Muscle layer of duodenum (tissue), 2 donors: ENCODE measurements at regions not wholly inside any gene's neighbourhood (a gene's known extent, or its start where the extent isn't known, plus 50 kb on each side); places are given as distances from the start of the nearest gene placed in this dataset.

Experiments
- H3K27ac ChIP-seq: one replicate; pipeline ENCODE4 v1.7.0; 2013; ENCODE audit warnings: mild to moderate bottlenecking, low read length
- H3K27me3 ChIP-seq: one replicate; pipeline ENCODE4 v1.7.0; 2013; ENCODE audit warnings: low read depth, mild to moderate bottlenecking, control low read depth, low read length
- H3K36me3 ChIP-seq, 2 donors: one replicate each; pipeline ENCODE4 v1.7.0; 2013; ENCODE audit warnings: low read length in 2 of 2, control low read depth in 1 of 2, mild to moderate bottlenecking in 1 of 2; ENCODE audit not compliant: insufficient read depth in 2 of 2, control insufficient read depth in 1 of 2
- H3K4me1 ChIP-seq, 2 donors: one replicate each; pipeline ENCODE4 v1.7.0; 2013; ENCODE audit warnings: low read length in 2 of 2, mild to moderate bottlenecking in 2 of 2, control low read depth in 1 of 2, moderate library complexity in 1 of 2; ENCODE audit not compliant: insufficient read depth in 2 of 2, control insufficient read depth in 1 of 2
- H3K4me3 ChIP-seq, 2 donors: one replicate each; pipeline ENCODE4 v1.7.0; 2013; ENCODE audit warnings: low read length in 2 of 2, low read depth in 1 of 2, mild to moderate bottlenecking in 1 of 2
- H3K9me3 ChIP-seq, 2 donors: one replicate each; pipeline ENCODE4 v1.7.0; 2013; ENCODE audit warnings: low read length in 2 of 2, control low read depth in 1 of 2, mild to moderate bottlenecking in 1 of 2; ENCODE audit not compliant: control insufficient read depth in 1 of 2
- donor health status: healthy.

DNA sequence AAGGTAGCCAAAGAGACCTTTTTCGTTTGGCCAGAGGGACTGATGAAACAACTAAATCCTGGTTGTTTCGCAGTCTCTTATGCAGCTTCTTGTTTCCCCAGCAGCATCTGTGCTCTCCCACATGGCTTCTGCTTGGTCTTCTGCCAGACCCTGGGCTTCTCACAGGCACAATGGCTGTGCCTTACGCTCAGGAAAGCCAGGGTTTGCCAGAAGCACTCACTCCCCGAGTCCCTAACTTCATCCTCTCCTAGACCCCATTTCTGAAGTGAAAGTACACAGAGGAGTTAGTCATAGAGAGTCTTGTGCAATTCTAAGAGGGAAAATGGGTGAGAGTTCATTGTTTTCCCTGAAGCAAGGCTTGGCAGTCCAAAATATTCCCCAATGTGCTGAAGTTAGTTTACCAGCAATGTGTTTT lies 121.7 kb downstream of the EVX1 start:
- Histone ChIP-seq H3K27me3 (no peaks in the 10 kb centered on the region), H3K36me3 (no peaks in the 10 kb centered on the region), H3K27ac (peak overlapping the region; percentile 59), H3K4me3 (no peak overlapping the region), H3K4me1 (peaks cover 0 to 3% of the 10 kb centered on the region in 2 donors), H3K9me3 (no peaks in the 10 kb centered on the region)

DNA sequence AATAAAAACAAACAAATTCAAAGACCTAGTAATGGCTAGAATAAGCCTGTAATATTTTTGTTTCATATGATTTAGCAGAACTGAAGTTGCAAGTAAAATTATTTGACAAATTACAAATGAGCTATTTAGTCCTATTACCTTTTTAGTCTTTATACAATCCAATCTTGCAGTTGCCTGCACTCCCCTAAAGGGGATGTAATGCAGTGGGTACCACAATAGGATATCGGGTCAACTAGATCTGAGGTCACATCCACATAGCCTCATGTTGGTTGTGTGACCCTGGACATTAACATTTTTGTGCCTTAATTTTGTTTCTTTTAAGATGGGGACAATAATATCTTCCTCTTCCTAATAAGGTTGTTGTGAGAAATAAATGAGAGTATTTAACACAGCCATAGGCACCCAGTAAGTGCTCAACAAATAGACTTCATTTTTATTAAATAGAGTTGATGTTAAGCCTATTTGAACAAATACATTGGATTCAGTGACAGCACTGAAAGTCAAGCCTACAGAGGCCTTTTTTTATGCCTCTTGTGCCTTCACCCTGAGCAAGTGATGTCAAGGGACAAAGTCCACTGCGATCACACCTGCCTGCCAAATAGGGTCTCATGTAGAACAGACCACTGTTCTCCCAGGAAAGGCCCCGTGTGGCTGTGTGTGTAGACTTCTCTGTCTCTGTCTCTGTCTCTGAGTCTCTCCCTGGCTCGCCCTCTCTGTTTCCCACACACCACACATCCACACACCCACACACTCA lies 124.8 kb downstream of the EVX1 start:
- Histone ChIP-seq H3K9me3 (no peaks in the 10 kb centered on the region), H3K27me3 (no peaks in the 10 kb centered on the region), H3K27ac (no peak overlapping the region), H3K36me3 (no peaks in the 10 kb centered on the region), H3K4me3 (no peak overlapping the region), H3K4me1 (peaks cover 0 to 3% of the 10 kb centered on the region in 2 donors)

DNA sequence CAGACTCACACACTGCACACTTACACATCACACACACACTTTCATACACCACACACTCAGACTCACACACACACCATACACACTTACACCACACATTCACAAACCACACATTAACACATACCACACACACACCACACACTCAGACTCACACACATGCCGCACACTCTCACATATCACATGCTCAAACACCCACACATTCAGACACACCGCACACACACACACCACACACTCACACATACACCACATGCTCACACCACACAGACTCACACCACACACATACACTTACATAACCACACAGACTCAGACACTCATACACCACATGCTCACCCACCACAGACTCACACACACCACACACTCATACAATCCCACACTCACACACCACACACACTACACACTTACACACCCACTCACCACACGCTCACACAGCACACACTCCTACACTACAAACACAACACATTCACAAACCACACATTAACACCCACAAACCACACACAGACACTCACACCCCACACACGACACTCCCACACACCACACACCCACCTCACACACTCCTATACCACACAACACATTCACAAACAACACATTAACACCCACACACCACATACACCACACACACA lies 125.4 kb downstream of the EVX1 start:
- Histone ChIP-seq H3K27me3 (no peaks in the 10 kb centered on the region), H3K4me3 (no peak overlapping the region), H3K36me3 (no peaks in the 10 kb centered on the region), H3K4me1 (peaks cover 0 to 3% of the 10 kb centered on the region in 2 donors), H3K27ac (no peak overlapping the region), H3K9me3 (no peaks in the 10 kb centered on the region)

DNA sequence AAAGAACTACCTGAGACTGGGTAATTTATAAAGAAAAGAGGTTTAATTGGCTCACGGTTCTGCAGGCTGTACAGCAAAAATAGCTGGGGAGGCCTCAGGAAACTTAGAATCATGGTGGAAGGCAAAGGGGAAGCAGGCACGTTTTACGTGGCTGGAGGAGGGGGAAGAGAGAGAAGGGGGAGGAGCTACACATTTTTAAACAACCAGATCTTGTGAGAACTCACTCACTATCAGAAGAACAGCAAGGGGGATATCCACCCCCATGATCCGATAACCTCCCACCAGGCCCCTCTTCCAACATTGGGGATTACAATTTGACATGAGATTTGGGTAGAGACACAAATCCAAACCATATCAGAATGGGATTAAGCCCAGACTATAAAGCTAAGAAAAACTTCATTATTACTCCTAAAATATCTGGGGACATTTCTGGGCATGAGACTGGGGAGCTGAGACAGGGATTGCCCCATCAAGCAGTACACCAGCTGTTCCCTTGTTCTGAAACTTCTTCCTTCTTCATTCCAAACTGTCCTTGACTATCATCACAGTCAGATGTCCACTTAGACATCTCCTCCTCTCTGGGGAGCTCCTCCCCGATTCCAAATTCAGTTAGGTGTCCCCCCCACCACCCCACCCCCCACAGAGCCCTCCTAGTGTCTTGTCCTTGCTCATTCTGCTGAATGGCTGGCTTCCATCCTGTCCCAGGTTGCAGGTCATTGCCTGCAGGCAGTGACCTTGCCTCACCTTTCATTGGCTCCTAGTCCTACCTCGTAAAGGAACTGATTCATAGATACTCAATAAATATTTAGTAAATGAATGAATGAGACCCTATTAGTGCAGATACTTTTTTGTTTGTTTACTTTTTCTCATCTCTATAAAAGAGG lies 132.6 kb downstream of the EVX1 start:
- H3K27me3 ChIP-seq = no peaks in the 10 kb centered on the region
- no peak overlapping the region for H3K27ac ChIP-seq
- no peaks in the 10 kb centered on the region for H3K9me3 ChIP-seq
- no peak overlapping the region for H3K4me3 ChIP-seq
- H3K36me3 ChIP-seq = no peaks in the 10 kb centered on the region
- peaks cover 0 to 8% of the 10 kb centered on the region in 2 donors for H3K4me1 ChIP-seq

DNA sequence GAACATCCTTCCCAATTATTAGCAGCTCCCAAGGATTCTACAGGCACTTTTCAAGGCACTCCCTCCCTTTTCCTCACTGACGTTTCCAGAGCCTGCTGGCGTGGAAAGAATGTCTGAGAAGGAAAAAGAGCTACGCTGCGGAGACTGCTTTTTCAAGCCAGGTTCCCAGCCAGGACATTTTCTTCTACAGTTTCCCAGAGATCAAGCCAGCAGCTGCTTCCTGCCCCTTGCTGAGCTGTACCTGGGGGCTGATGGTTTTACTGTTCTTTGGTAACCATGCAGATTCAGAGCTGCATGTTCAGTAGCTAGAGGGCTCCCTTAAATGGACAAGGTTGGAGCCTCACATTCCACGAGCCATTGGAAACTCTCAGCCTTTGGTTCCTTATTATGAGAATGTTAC lies 133.4 kb downstream of the EVX1 start:
- H3K4me3 ChIP-seq = no peak overlapping the region
- no peaks in the 10 kb centered on the region for H3K36me3 ChIP-seq
- no peaks in the 10 kb centered on the region for H3K27me3 ChIP-seq
- H3K4me1 ChIP-seq = peaks cover 0 to 8% of the 10 kb centered on the region in 2 donors
- H3K9me3 ChIP-seq = no peaks in the 10 kb centered on the region
- no peak overlapping the region for H3K27ac ChIP-seq

DNA sequence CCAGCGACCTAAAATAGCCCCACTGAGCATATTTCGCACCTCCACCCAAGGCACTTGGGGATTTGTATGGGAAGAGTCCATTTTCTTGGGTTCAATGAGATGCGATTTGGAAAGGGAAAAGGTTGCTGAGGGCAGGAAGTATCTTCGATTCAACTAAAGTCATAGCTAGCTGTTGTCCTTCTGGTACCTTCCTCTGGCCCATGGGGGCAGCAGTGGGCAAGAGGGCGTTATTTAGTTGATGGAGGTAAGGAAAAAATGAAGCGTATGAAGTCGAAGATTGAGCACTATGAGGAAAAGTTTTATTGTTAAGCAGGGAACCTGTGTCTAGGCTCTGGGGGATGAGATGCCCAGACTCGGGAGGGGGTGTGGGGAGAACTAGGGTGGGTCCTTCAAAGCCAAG lies 135.4 kb downstream of the EVX1 start:
- Histone ChIP-seq H3K36me3 (no peaks in the 10 kb centered on the region), H3K27me3 (no peaks in the 10 kb centered on the region), H3K27ac (no peak overlapping the region), H3K4me3 (no peak overlapping the region), H3K9me3 (no peaks in the 10 kb centered on the region), H3K4me1 (peaks cover 0 to 8% of the 10 kb centered on the region in 2 donors)

DNA sequence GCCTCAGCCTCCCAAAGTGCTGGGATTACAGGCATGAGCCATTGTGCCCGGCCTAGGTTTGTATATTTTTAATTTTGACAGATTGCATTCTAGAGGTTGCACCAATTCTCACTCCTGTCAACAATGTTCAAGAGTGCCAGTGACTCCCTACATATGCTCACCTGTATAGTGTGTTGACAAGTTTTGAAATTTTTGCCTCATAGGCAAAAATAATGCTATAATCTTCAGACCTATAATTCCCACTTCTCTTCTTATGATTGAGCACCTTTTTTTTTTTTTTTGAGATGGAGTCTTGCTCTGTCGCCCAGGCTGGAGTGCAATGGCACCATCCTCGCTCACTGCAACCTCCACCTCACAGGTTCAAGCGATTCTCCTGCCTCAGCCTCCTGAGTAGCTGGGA lies 139.7 kb downstream of the EVX1 start:
- Histone ChIP-seq H3K4me3 (no peak overlapping the region), H3K27me3 (no peaks in the 10 kb centered on the region), H3K27ac (no peak overlapping the region), H3K9me3 (no peaks in the 10 kb centered on the region), H3K4me1 (no peaks in the 10 kb centered on the region), H3K36me3 (no peaks in the 10 kb centered on the region)

DNA sequence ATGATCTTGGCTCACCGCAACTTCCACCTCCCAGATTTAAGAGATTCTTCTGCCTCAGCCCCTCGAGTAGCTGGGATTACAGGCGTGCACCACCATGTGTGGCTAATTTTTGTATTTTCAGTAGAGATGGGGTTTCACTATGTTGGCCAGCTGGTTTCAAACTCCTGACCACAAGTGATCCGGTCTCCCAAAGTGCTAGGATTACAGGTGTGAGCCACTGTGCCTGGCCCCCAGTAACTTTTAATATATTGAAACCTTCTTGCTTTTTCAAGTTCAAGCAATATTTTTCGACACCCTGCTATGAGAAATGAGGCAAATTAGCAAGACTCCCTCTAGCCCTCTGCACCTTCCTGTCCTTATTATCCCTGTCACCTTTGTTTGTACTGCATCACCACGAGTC lies 144.0 kb downstream of the EVX1 start:
- no peaks in the 10 kb centered on the region for H3K9me3 ChIP-seq
- H3K4me3 ChIP-seq = no peak overlapping the region
- H3K27ac ChIP-seq = no peak overlapping the region
- H3K36me3 ChIP-seq = no peaks in the 10 kb centered on the region
- no peaks in the 10 kb centered on the region for H3K27me3 ChIP-seq
- no peaks in the 10 kb centered on the region for H3K4me1 ChIP-seq

DNA sequence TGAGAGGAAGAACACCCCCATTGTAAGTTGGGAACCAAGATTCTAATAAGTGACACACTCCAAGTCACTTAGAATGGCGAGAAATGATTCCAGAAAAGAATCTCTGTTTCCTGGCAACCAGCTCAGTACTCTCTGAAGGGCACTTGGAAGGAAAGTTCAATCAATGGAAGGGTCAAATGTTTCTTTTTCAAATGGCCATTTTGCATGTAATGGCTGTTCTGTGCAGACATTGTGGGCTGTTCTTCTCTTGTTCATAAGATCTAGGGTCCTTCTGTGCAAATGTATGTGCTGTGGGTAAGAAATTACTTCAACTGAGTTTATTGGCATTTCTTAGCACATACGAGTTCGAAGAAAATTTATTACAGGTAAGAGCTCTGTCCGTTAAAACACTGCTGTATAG lies 145.3 kb downstream of the EVX1 start:
- no peak overlapping the region for H3K27ac ChIP-seq
- no peaks in the 10 kb centered on the region for H3K9me3 ChIP-seq
- H3K27me3 ChIP-seq = no peaks in the 10 kb centered on the region
- H3K4me1 ChIP-seq = no peaks in the 10 kb centered on the region
- H3K36me3 ChIP-seq = no peaks in the 10 kb centered on the region
- no peak overlapping the region for H3K4me3 ChIP-seq

DNA sequence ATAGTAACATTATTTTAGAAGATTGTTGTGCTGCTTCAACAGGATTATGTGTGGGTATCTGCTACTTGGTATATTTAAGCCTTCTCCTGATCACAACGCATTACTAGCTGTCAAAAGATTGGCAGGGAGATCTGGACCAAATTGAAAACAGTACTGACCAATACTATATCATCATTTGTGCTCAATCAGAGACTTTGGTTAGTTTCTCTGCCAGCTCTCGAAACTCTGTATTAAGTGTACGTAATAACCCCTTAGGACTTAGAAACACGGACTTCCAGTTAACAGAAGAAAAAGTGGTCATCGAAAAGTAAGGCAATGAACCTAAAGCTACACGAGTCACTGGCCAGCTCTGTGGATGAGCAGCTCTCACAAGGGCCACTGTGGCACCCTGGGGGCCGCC lies 146.0 kb downstream of the EVX1 start:
- Histone ChIP-seq H3K27me3 (no peaks in the 10 kb centered on the region), H3K4me1 (no peaks in the 10 kb centered on the region), H3K4me3 (no peak overlapping the region), H3K27ac (no peak overlapping the region), H3K36me3 (no peaks in the 10 kb centered on the region), H3K9me3 (peaks cover 0 to under 1% of the 10 kb centered on the region in 2 donors)

DNA sequence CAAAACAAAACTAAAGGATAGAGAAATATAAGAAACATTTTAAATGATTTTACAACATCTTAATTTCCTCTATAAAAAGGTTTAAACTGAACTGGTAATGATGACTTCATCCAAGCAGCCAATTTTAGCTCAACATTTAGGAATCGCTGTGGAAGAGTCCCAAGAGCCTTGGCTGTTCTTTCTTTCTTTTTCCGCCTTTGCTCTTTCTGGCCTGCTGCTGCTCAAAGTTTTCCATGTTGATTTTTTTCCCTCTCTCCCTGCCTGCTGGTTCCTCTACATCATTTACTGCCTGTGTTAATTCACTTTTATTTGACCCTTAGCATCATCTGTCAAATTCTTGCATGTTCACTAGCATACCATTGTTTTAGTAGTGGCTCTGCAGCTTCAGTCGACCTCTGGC lies 146.9 kb downstream of the EVX1 start:
- Histone ChIP-seq H3K27ac (peak overlapping the region; percentile 23), H3K4me1 (no peaks in the 10 kb centered on the region), H3K27me3 (no peaks in the 10 kb centered on the region), H3K9me3 (peaks cover 4 to 6% of the 10 kb centered on the region in 2 donors), H3K36me3 (no peaks in the 10 kb centered on the region), H3K4me3 (no peak overlapping the region)
